ENCODE measurements at regions not wholly inside any gene's neighbourhood (a gene's known extent, or its start where the extent isn't known, plus 50 kb on each side); places are given as distances from the start of the nearest gene placed in this dataset.

DNA sequence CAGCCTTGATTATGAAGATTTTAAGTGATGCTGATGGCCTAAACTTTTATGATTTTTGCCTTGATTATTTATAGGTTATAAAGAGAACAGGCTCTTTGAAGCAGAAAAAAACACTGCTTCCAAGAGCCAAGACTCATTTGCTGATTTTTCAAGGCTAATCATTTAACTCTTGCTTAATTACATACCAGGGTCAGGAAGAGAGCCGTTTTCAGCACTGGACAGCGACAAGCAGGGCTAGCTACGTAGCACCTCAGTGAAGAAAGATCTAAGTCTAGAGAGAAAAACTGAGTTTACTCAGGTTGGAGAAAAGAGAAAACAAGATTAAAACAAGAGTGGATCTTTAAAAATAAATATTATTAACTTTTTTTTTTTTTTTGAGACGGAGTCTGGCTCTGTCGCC lies 615.4 kb upstream of the B3GAT1 start:
- Histone ChIP-seq H3K27ac (no peak overlapping the region), H3K9me3 (no peaks in the 10 kb centered on the region), H3K27me3 (no peaks in the 10 kb centered on the region), H3K36me3 (no peaks in the 10 kb centered on the region), H3K4me3 (no peak overlapping the region), H3K4me1 (no peaks in the 10 kb centered on the region)
- no peak for DNase-seq (ENCODE audit: extremely low spot score in 2 of 2)
- TF ChIP-seq, protein P1, sequence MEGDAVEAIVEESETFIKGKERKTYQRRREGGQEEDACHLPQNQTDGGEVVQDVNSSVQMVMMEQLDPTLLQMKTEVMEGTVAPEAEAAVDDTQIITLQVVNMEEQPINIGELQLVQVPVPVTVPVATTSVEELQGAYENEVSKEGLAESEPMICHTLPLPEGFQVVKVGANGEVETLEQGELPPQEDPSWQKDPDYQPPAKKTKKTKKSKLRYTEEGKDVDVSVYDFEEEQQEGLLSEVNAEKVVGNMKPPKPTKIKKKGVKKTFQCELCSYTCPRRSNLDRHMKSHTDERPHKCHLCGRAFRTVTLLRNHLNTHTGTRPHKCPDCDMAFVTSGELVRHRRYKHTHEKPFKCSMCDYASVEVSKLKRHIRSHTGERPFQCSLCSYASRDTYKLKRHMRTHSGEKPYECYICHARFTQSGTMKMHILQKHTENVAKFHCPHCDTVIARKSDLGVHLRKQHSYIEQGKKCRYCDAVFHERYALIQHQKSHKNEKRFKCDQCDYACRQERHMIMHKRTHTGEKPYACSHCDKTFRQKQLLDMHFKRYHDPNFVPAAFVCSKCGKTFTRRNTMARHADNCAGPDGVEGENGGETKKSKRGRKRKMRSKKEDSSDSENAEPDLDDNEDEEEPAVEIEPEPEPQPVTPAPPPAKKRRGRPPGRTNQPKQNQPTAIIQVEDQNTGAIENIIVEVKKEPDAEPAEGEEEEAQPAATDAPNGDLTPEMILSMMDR (IDR thresholded peaks at IDR 0.05): no peak
- TF ChIP-seq POLR2A (IDR thresholded peaks at IDR 0.05) (no peak), POLR2AphosphoS5 (IDR thresholded peaks at IDR 0.05; ENCODE audit: insufficient read depth in 1 of 2, low read depth in 1 of 2) (no peak)
- intact Hi-C loops (cut with DNase I): no loop called here

DNA sequence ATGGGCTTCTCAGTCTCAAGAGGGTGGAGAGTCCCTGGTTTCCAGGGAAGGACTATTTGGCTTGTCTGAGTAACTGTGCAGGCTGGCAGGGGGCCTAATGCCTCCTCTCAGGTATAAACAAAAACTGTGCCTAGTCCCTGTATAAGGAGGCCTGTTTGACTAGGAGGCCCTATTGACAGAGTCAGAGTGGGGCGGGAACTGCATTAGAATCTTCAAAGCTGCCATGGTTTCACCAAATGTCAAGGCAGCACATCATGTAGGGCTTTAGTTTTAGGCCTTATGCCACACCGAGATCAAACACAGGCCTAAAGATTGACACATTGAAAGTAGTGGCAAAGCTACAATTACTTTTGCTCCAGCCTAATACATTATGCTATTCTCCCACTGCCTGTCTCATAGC lies 611.5 kb upstream of the B3GAT1 start:
- Histone ChIP-seq H3K9me3 (no peaks in the 10 kb centered on the region), H3K27ac (no peak overlapping the region), H3K27me3 (no peaks in the 10 kb centered on the region), H3K36me3 (no peaks in the 10 kb centered on the region), H3K4me1 (no peaks in the 10 kb centered on the region), H3K4me3 (no peak overlapping the region)
- TF ChIP-seq POLR2A (IDR thresholded peaks at IDR 0.05) (no peak), POLR2AphosphoS5 (IDR thresholded peaks at IDR 0.05; ENCODE audit: insufficient read depth in 1 of 2, low read depth in 1 of 2) (no peak)
- TF ChIP-seq, protein P1 (IDR thresholded peaks at IDR 0.05): no peak
- intact Hi-C loops (cut with DNase I): no loop called here
- DNase-seq (ENCODE audit: extremely low spot score in 2 of 2): peak; percentile 19 to 60

DNA sequence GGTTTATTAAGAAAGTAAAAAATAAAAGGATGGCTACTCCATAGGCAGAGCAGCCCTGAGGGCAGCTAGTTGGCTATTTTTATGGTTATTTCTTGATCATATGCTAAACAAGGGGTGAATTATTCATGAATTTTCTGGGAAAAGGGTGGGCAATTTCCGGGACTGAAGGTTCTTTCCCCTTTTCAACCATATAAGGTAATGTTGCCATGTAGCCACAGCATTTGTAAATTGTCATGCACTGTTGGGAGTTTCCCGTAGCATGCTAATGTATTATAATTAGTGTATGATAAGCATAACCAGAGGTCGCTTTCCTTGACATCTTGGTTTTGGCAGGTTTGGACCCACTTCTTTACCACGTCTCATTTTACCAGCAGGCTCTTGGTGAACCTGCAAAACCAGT lies 610.4 kb upstream of the B3GAT1 start:
- Histone ChIP-seq H3K36me3 (no peaks in the 10 kb centered on the region), H3K9me3 (no peaks in the 10 kb centered on the region), H3K4me1 (no peaks in the 10 kb centered on the region), H3K27ac (no peak overlapping the region), H3K4me3 (no peak overlapping the region), H3K27me3 (no peaks in the 10 kb centered on the region)
- no peak for TF ChIP-seq POLR2A (IDR thresholded peaks at IDR 0.05)
- TF ChIP-seq POLR2AphosphoS5 (IDR thresholded peaks at IDR 0.05; ENCODE audit: insufficient read depth in 1 of 2, low read depth in 1 of 2): no peak
- TF ChIP-seq, protein P1 (IDR thresholded peaks at IDR 0.05): no peak
- no peak for DNase-seq (ENCODE audit: extremely low spot score in 2 of 2)
- intact Hi-C loops (cut with DNase I): no loop called here

DNA sequence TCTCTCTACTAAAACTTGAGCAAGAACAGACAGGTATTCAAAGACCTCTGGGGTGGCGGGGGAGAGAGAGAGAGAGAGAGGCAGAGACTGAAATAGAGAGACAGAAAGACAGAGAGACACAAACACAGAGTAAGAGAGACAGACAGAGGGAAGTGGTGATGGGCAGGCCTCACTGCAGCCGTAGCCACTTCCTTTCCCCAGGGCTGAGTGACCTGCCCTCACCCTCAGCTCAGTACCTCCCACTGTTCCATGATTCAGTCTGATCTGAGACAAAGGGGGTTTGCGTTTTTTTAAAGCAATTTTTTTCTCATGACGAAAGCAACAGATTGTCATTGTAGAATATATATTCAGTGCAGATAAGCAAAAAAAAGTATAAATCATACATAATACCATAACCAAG lies 607.9 kb upstream of the B3GAT1 start:
- TF ChIP-seq POLR2A (IDR thresholded peaks at IDR 0.05): no peak
- TF ChIP-seq, protein P1 (IDR thresholded peaks at IDR 0.05): no peak
- TF ChIP-seq POLR2AphosphoS5 (IDR thresholded peaks at IDR 0.05; ENCODE audit: insufficient read depth in 1 of 2, low read depth in 1 of 2): no peak
- H3K4me3 ChIP-seq: no peak overlapping the region
- H3K9me3 ChIP-seq: no peaks in the 10 kb centered on the region
- no peaks in the 10 kb centered on the region for H3K4me1 ChIP-seq
- DNase-seq (ENCODE audit: extremely low spot score in 2 of 2): no peak
- H3K27me3 ChIP-seq: no peaks in the 10 kb centered on the region
- H3K36me3 ChIP-seq: no peaks in the 10 kb centered on the region
- intact Hi-C loops (cut with DNase I): no loop called here
- no peak overlapping the region for H3K27ac ChIP-seq

DNA sequence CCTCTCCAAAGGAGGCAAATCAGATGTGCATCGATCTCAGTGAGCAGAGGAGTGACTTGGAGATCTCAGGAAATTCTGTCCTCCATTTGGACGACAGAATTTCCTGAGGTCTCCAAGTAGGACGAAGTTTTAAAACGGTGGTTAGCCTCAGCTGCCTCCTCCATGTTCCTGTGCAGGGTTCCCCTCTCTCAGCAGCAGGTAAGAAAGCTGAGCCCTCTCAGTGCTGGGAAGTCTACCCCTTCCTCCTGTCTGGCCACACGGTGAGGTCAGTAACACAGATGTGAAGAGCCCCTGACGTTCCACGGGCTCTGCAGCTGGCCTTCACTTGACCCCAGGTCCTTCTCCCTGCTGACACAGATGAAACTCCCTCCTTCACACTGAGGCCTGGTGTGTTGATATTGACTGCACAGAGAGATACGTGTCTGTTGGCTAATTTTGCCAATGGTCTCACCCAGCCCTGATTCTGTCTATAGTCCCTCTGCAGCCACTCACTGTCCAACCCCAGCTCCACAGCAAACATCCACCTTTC lies 607.4 kb upstream of the B3GAT1 start:
- peak in 1 of 2 donors; percentile 61 for DNase-seq (ENCODE audit: extremely low spot score in 2 of 2)
- H3K4me3 ChIP-seq: no peak overlapping the region
- TF ChIP-seq POLR2A (IDR thresholded peaks at IDR 0.05): no peak
- TF ChIP-seq, protein P1 (IDR thresholded peaks at IDR 0.05): no peak
- TF ChIP-seq POLR2AphosphoS5 (IDR thresholded peaks at IDR 0.05; ENCODE audit: insufficient read depth in 1 of 2, low read depth in 1 of 2): no peak
- no peaks in the 10 kb centered on the region for H3K36me3 ChIP-seq
- H3K9me3 ChIP-seq: no peaks in the 10 kb centered on the region
- H3K27me3 ChIP-seq: no peaks in the 10 kb centered on the region
- H3K4me1 ChIP-seq: no peaks in the 10 kb centered on the region
- intact Hi-C loops (cut with DNase I): no loop called here
- no peak overlapping the region for H3K27ac ChIP-seq
